Activated T-helper 17 cell treated with anti-CD3 and anti-CD28 coated beads, Interleukin-2, amount 50 U/mL, for 72 hours (primary cell): ENCODE measurements at regions not wholly inside any gene's neighbourhood (a gene's known extent, or its start where the extent isn't known, plus 50 kb on each side); places are given as distances from the start of the nearest gene placed in this dataset.
"Not testable (repeated sequence)": the region's sequence is repeated elsewhere in the genome, so short reads cannot be mapped to it uniquely, and the experiment has no call there.

Experiments
- ATAC-seq: fragments of 150-1000 bp; cut with Tn5 transposase; replicated peaks from 2 replicates; pipeline ENCODE4 v1.10.0; 2021; ENCODE audit warnings: mild to moderate bottlenecking, moderate library complexity
- H3K27ac Mint-ChIP-seq: one replicate; pipeline ENCODE4 v1.8.0; 2022; ENCODE audit warnings: mixed read lengths
- H3K27me3 Mint-ChIP-seq: one replicate; pipeline ENCODE4 v1.8.0; 2022; ENCODE audit warnings: mixed read lengths
- H3K36me3 Mint-ChIP-seq: one replicate; pipeline ENCODE4 v1.8.0; 2022; ENCODE audit warnings: low read depth, mild to moderate bottlenecking, mixed read lengths
- H3K4me1 Mint-ChIP-seq: one replicate; pipeline ENCODE4 v1.8.0; 2022; ENCODE audit warnings: mixed read lengths
- H3K4me3 Mint-ChIP-seq: one replicate; pipeline ENCODE4 v1.8.0; 2022; ENCODE audit warnings: mild to moderate bottlenecking, mixed read lengths
- H3K9me3 Mint-ChIP-seq: one replicate; pipeline ENCODE4 v1.8.0; 2022; ENCODE audit warnings: mixed read lengths

GRCh38 chr4:151595629-151596028 is 165.2 kb downstream of the GATB start:
- not testable (repeated sequence) for H3K4me1 Mint-ChIP-seq, ATAC-seq, H3K27me3 Mint-ChIP-seq, H3K27ac Mint-ChIP-seq, H3K9me3 Mint-ChIP-seq, H3K36me3 Mint-ChIP-seq, H3K4me3 Mint-ChIP-seq

- not testable (repeated sequence) for H3K4me1 Mint-ChIP-seq, H3K27ac Mint-ChIP-seq, ATAC-seq
Observed at GRCh38 chr4:151597691-151598090, 163.1 kb downstream of the GATB start.

DNA sequence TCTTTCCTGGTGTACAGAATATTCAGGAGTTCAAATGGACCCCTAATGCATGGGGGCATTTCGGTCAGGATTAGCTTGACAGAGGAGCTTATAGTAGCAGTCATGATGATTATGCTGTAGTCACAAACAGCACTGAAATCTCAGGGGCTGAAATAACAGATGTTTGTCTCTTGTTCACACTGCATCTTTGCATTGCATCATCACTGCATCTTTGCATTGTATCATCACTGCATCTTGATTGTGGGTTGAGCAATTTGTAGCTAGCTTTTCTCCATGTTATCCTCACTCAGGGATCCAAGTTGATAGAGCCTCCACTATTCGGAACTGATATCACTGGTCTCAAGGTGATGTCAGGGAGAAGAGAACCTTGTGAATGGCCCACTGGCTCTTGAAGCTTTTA is 160.9 kb downstream of the GATB start:
- H3K9me3 Mint-ChIP-seq: no peaks in the 10 kb centered on the region
- ATAC-seq: no peak
- H3K4me3 Mint-ChIP-seq: no peak overlapping the region
- H3K4me1 Mint-ChIP-seq: no peaks in the 10 kb centered on the region
- no peaks in the 10 kb centered on the region for H3K36me3 Mint-ChIP-seq
- H3K27ac Mint-ChIP-seq: no peak overlapping the region
- peaks cover 4% of the 10 kb centered on the region for H3K27me3 Mint-ChIP-seq

More at GRCh38 chr4:151597691-151598090, 163.1 kb downstream of the GATB start:
- H3K27me3 Mint-ChIP-seq, H3K4me3 Mint-ChIP-seq, H3K9me3 Mint-ChIP-seq, H3K36me3 Mint-ChIP-seq: not testable (repeated sequence)

GRCh38 chr4:151600432-151600831 is 160.4 kb downstream of the GATB start:
- no peak for ATAC-seq
- H3K9me3 Mint-ChIP-seq: no peaks in the 10 kb centered on the region
- H3K4me3 Mint-ChIP-seq: no peak overlapping the region
- H3K27me3 Mint-ChIP-seq: peaks cover 4% of the 10 kb centered on the region
- H3K36me3 Mint-ChIP-seq: no peaks in the 10 kb centered on the region
- H3K27ac Mint-ChIP-seq: no peak overlapping the region
- H3K4me1 Mint-ChIP-seq: no peaks in the 10 kb centered on the region

- Mint-ChIP-seq H3K36me3 (no peaks in the 10 kb centered on the region), H3K27me3 (peaks cover 4% of the 10 kb centered on the region), H3K4me1 (no peaks in the 10 kb centered on the region), H3K27ac (no peak overlapping the region), H3K4me3 (no peak overlapping the region), H3K9me3 (no peaks in the 10 kb centered on the region)
- no peak for ATAC-seq
Observed at GRCh38 chr4:151603377-151603776, 157.4 kb downstream of the GATB start.

- Mint-ChIP-seq H3K9me3 (no peaks in the 10 kb centered on the region), H3K4me3 (no peak overlapping the region), H3K36me3 (no peaks in the 10 kb centered on the region), H3K4me1 (no peaks in the 10 kb centered on the region), H3K27me3 (peaks cover 4% of the 10 kb centered on the region), H3K27ac (no peak overlapping the region)
- ATAC-seq: no peak
Observed at GRCh38 chr4:151604238-151604637, 156.6 kb downstream of the GATB start.

DNA sequence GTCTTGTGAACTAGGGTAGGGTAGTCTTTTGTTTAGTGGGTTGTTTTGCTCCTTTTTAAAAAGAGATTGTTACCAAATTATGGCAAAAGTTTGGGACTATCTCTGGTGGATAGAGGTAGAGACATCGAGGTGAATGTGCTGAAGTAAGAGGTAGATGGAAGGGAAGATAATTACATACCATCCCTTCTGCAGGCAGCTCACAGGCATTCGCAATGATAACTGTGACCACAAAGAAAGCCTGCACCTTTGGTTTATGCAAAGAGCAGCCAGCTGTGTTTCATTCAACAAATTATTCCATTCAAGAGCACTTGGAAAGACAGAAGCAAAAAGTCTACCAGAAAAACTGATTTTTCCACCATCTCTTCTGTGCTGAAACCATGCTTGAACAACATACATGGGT is 155.6 kb downstream of the GATB start:
- Mint-ChIP-seq H3K9me3 (no peaks in the 10 kb centered on the region), H3K4me1 (no peaks in the 10 kb centered on the region), H3K27me3 (peaks cover 4% of the 10 kb centered on the region), H3K36me3 (no peaks in the 10 kb centered on the region), H3K27ac (no peak overlapping the region), H3K4me3 (no peak overlapping the region)
- no peak for ATAC-seq

DNA sequence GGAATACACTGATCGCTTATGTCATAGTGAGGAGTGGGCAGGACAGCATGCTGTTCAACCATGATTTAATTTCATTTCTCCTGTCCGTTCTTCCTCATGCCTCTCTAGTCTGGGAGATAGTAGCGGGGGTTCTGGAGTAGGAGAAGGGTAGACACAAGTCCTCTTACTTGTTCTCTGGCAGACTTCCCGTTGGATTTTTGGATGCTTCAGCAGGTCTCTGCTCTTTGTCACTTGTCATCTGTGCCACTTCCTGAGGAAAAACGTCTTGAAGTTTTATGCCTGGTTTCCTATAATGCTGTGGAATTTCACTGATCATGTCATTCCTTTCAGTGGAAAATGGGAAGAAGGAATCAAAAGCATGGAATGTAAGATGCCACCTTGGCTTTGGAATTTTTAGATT is 154.7 kb downstream of the GATB start:
- no peak overlapping the region for H3K27ac Mint-ChIP-seq
- H3K9me3 Mint-ChIP-seq: no peaks in the 10 kb centered on the region

DNA sequence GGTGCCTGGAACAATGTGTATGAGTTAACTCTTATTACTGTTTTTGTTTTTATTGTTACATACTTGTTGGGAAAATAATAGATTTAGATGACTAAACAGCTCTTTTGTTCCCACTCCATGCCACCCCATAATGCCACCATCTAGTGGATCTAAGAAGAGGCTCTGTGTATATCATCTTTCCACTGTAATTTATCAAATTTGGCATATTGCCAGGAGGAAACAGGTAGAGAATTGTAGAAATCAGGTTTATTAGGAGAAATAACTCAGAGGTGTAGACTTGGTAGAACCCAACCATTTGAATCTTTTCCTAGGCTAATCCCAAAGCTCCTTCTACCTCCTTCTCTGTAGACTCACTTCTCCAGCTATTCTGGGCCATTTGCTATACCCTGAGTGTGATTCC is 150.6 kb downstream of the GATB start:
- Mint-ChIP-seq H3K36me3 (no peaks in the 10 kb centered on the region), H3K27ac (no peak overlapping the region), H3K4me3 (no peak overlapping the region), H3K27me3 (peaks cover 5% of the 10 kb centered on the region), H3K9me3 (no peaks in the 10 kb centered on the region), H3K4me1 (no peaks in the 10 kb centered on the region)
- ATAC-seq: no peak

More for the DNA sequence above, 154.7 kb downstream of the GATB start:
- no peak for ATAC-seq
- H3K4me3 Mint-ChIP-seq: no peak overlapping the region
- no peaks in the 10 kb centered on the region for H3K4me1 Mint-ChIP-seq
- no peaks in the 10 kb centered on the region for H3K36me3 Mint-ChIP-seq
- H3K27me3 Mint-ChIP-seq: peaks cover 9% of the 10 kb centered on the region

GRCh38 chr4:151611960-151612359 is 148.8 kb downstream of the GATB start:
- Mint-ChIP-seq H3K4me3 (no peak overlapping the region), H3K9me3 (no peaks in the 10 kb centered on the region)

GRCh38 chr4:151613290-151613689 is 147.5 kb downstream of the GATB start:
- H3K4me1 Mint-ChIP-seq: no peaks in the 10 kb centered on the region
- H3K9me3 Mint-ChIP-seq: no peaks in the 10 kb centered on the region
- ATAC-seq: no peak
- H3K27ac Mint-ChIP-seq: no peak overlapping the region
- no peaks in the 10 kb centered on the region for H3K36me3 Mint-ChIP-seq
- H3K27me3 Mint-ChIP-seq: peaks cover 5% of the 10 kb centered on the region
- H3K4me3 Mint-ChIP-seq: no peak overlapping the region

More at GRCh38 chr4:151611960-151612359, 148.8 kb downstream of the GATB start:
- Mint-ChIP-seq H3K36me3 (no peaks in the 10 kb centered on the region), H3K27me3 (peaks cover 5% of the 10 kb centered on the region), H3K27ac (no peak overlapping the region), H3K4me1 (no peaks in the 10 kb centered on the region)
- no peak for ATAC-seq

GRCh38 chr4:151614561-151614960 is 146.2 kb downstream of the GATB start:
- no peak overlapping the region for H3K4me3 Mint-ChIP-seq
- no peaks in the 10 kb centered on the region for H3K4me1 Mint-ChIP-seq
- no peak for ATAC-seq
- no peaks in the 10 kb centered on the region for H3K36me3 Mint-ChIP-seq
- H3K27ac Mint-ChIP-seq: no peak overlapping the region
- H3K27me3 Mint-ChIP-seq: peaks cover 5% of the 10 kb centered on the region
- H3K9me3 Mint-ChIP-seq: no peaks in the 10 kb centered on the region

GRCh38 chr4:151618858-151619257 is 141.9 kb downstream of the GATB start:
- no peaks in the 10 kb centered on the region for H3K36me3 Mint-ChIP-seq
- no peak overlapping the region for H3K27ac Mint-ChIP-seq
- H3K4me3 Mint-ChIP-seq: no peak overlapping the region
- no peaks in the 10 kb centered on the region for H3K4me1 Mint-ChIP-seq
- no peaks in the 10 kb centered on the region for H3K9me3 Mint-ChIP-seq
- peaks cover 9% of the 10 kb centered on the region for H3K27me3 Mint-ChIP-seq
- no peak for ATAC-seq

- no peak overlapping the region for H3K27ac Mint-ChIP-seq
- peaks cover 10% of the 10 kb centered on the region for H3K27me3 Mint-ChIP-seq
- H3K4me1 Mint-ChIP-seq: no peaks in the 10 kb centered on the region
Observed at GRCh38 chr4:151620066-151620465, 140.7 kb downstream of the GATB start.

More at GRCh38 chr4:151620066-151620465, 140.7 kb downstream of the GATB start:
- ATAC-seq: no peak
- Mint-ChIP-seq H3K36me3 (no peaks in the 10 kb centered on the region), H3K9me3 (no peaks in the 10 kb centered on the region), H3K4me3 (no peak overlapping the region)
